SK-N-SH (cell line): ENCODE measurements at regions not wholly inside any gene's neighbourhood (a gene's known extent, or its start where the extent isn't known, plus 50 kb on each side); places are given as distances from the start of the nearest gene placed in this dataset.

Experiments used
- CHD2 ChIP-seq: fragments of 150-350 bp; IDR thresholded peaks from 2 replicates; pipeline ENCODE4 v1.6.1; 2018; ENCODE audit warnings: low read length; ENCODE audit not compliant: partially characterized antibody
- CTCF ChIP-seq: fragments of 200-600 bp; sonication (generic); IDR thresholded peaks from 2 replicates; pipeline ENCODE4 v1.6.1; 2017; ENCODE audit warnings: antibody characterized with exemption, mild to moderate bottlenecking, moderate library complexity
- EP300 ChIP-seq, 2 experiments: IDR thresholded peaks; 2 replicates each; pipeline versions ENCODE4 v1.4.0 to v1.6.1; 2012; ENCODE audit warnings: borderline replicate concordance in 1 of 2, low read depth in 1 of 2, low read length in 1 of 2
- EZH2phosphoT487 ChIP-seq: fragments of 200-600 bp; sonication (generic); IDR thresholded peaks from 2 replicates; pipeline ENCODE4 v1.6.1; 2017; ENCODE audit warnings: low read depth, mixed run types, mild to moderate bottlenecking, antibody characterized with exemption, moderate library complexity, borderline replicate concordance
- NFIC ChIP-seq: IDR thresholded peaks from 2 replicates; pipeline ENCODE4 v1.4.0; 2012; ENCODE audit warnings: borderline replicate concordance
- RAD21 ChIP-seq: IDR thresholded peaks from 2 replicates; pipeline ENCODE4 v1.6.1; 2012; ENCODE audit warnings: mild to moderate bottlenecking, low read length
- RCOR1 ChIP-seq: fragments of 150-350 bp; IDR thresholded peaks from 2 replicates; pipeline ENCODE4 v1.6.1; 2017; ENCODE audit warnings: antibody characterized with exemption, low read length
- SMC3 ChIP-seq: IDR thresholded peaks from 2 replicates; pipeline ENCODE4 v1.6.1; 2012; ENCODE audit warnings: low read depth, low read length, improper control_type of control experiment
- YY1 ChIP-seq: IDR thresholded peaks from 2 replicates; pipeline ENCODE4 v1.4.0; 2012; ENCODE audit warnings: low read depth, mild to moderate bottlenecking

DNA sequence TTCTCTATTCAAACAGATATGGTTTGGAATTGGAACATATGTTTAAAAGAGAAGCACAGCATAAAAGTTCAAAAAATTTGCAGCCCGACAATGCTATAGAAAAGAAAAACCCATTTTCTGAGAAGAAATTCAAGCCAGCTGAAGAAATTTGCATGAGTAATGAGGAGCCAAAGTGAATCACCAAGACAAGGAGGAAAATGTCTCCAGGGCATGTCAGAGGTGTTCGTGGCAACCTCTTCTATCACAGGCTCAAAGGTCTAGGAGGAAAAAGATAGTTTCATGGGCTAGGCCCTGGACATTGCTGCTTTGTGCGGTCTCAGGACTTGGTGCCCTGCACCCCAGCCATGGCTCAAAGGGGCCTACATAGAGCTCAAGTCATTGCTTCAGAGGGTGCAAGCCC is 134.8 kb upstream of the ADAMTS16 start:
- TF ChIP-seq RCOR1 (no peak), EZH2phosphoT487 (no peak), EP300 (IDR thresholded peaks at IDR 0.05; ENCODE audit: borderline replicate concordance in 1 of 2, low read depth in 1 of 2, low read length in 1 of 2) (no peak), CTCF (no peak), RAD21 (no peak), YY1 (no peak), NFIC (no peak), CHD2 (no peak), SMC3 (no peak)
